OCI-M1 (cell line): ENCODE measurements at regions not wholly inside any gene's neighbourhood (a gene's known extent, or its start where the extent isn't known, plus 50 kb on each side); places are given as distances from the start of the nearest gene placed in this dataset.

Source experiments
- DNase-seq: peaks from one replicate; lab custom pipeline; 2025; lab: John Stamatoyannopoulos, UW

DNA sequence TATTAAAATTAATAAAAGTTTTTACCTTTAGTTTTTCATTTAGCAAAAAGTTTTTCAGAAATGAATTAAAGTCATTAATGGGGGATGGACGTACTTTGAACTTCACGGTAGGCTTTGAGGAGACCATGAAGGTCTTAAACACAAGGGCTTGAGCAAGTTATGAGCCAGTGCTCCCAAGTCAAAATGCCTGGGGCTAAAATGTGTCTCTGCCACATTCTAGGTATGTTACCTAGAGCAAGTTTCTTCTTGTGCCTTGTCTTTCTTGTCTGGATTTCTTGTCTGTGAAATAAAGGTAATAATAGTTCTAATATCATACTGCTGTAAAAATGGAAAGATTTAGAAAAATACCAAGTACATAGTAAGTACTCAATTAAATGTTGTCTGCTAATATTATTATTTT, 132.7 kb upstream of the USP15 start:
- no peak for DNase-seq

DNA sequence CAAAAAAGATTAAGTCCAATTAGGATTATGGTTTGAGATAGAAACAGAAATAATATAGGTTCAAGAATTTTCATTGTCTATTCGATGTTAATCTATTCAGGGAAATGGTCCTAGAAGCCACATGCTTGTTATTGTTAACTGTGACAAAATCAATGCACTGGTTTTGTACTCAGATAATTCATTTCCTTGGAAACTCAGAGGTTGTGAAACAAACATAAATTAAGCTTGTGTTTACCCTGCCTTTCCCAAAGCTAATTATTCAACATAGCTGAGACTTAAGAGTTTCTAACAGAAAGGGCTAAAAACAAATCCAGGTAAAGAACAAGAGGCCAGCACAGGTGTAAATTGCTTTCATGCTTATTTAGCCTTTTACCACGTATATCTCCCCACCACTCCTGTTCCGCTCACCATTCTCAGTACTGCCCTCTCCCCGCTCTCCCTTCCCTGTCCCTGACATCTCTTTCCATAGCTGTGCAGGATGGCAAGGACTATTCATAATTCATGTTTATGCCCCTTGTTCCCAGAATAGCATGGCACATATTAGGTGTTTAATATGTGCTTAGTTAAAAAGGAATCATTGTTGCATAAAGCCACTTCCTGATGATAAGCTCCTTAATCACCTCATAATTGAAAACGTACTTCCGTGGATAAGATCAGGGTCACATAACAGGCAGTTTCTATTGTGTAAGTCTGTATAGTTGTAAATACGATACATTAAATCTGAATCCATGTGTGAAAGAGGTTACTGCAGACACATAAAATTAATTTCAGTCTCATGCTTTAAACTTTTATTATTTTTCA, 131.8 kb upstream of the USP15 start:
- DNase-seq: no peak

DNA sequence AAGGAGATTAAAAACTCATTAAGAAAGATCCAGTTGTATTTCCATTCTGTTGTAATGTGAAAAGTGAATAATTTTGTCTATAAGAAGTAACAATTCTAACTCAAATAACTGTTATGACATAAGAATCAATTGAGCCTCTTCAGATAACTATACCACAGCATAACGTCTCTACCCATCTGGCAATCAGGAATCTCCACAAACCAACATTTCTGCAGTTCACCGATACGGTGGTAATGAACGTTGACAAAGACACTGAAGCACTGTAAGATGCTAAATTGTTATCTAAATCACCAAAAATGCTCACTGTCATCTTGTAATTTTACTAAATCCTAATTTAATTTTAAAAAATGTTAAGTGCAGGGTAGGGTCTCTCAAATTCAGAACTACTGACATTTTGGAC, 130.9 kb upstream of the USP15 start:
- peak; percentile 69 for DNase-seq

DNA sequence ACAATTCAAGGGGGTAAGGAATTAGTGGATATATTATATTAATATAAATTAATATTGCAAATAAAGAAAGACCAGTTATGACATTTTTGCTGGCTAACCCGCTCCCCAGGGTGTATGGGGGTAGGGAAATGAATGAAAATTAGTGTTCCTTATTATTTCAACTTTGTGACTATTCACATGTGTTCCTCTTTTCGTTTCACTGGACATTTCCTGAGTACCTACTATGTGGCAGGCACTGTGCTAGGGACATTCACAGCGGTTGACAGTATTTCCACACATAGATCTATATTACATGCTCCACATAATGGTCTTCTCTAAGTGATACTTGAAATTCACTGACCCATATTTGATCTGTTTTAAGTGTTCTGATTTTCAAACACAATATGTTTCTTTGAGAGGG, 129.8 kb upstream of the USP15 start:
- DNase-seq: no peak

DNA sequence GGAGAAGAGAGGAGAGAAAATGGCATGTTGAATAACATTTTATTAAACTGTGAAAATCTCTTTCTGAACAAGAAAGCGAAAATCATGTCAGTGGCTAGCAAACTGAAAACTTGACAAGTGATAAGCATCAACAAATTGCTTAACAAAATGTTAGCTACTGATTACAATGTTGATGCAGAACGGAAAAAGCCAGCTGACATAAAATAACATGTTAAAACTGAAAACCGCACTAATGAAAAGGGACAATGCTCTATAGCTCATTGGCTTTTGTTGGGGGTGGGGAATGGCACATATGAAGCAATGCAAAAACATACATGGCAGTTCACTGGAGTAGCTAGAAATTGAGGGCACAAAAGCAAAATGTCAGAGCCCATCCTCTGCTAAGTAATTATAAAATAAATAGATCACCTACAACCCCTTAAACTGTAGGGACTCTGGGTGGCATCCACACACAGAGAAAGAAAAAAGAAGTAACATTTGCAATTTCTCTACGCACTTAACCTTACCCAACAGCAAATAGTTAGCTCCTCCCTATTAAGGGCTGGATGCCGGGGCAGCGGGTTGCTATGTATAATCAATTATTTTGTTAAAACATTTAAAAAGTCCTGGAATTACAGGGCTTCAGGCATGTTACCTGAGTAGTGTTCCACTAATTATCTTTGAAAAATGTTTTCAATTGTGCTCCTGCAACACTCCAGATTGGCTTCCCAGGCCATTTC, 129.2 kb upstream of the USP15 start:
- peak; percentile 49 for DNase-seq

DNA sequence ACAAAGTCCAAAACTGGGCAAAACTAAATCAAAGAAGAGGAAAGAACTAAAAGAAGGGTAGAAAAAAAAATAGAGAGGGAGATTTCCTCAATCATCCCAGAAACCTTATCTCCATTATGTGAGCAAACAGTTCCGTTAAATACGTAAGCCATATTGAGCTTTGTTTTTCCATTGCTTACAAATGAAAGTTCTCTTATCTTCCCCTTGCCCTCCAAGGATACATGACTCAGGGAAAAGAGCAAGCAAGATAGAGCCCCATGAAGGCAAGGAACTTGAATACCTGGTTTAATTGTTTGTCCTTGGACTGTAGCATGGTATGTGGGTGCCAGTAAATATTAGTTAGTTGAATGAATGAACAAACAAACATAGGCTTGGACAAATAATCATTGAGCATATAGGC, 126.8 kb upstream of the USP15 start:
- DNase-seq: peak; percentile 47

DNA sequence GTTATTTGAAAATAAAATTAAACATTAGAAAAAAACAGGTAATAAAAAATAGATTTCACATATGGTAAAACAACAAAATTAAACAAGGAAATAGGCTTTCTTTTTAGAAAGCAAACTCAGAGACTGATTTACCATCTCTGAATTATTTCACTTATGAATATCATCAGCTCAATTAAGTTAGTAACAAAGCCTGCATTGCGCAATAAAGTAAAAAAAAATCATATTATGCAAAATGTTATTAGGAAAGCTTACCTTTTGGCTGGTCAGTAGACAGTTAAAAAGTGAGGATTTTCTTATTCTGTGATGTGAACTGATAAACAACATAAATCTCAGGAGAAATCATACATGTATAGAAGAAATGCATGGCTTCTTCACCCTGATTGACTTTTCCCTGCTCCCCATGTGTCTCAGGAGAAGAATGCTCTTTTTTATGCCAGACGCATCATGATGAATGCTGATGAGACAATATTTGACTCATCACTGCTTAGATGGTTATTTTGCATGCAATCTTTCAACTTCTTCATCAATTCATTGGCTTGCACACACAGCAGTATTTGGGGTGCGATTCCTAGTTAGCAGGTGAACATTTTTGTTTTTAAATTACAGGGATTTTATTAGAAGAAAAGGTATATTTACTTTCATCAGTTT, 124.5 kb upstream of the USP15 start:
- no peak for DNase-seq

DNA sequence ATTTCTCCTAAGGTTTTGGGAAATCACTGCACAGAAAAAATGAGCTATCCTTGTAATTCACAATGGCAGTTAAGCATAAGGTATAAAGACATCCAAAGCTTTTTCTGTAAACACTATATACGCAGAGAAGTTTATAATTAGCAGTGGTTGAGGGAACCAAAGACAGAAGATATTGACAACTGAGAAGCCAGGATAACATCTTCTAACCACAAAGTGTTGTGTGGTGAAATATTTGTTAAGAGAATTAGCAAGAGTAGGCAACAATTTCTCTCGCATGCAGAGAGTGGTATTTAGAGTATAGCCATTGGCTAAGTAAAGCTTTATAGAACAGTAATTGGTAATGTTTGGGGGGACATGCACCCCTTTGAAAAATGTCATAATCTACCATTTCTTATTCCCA, 123.7 kb upstream of the USP15 start:
- peak; percentile 19 for DNase-seq

DNA sequence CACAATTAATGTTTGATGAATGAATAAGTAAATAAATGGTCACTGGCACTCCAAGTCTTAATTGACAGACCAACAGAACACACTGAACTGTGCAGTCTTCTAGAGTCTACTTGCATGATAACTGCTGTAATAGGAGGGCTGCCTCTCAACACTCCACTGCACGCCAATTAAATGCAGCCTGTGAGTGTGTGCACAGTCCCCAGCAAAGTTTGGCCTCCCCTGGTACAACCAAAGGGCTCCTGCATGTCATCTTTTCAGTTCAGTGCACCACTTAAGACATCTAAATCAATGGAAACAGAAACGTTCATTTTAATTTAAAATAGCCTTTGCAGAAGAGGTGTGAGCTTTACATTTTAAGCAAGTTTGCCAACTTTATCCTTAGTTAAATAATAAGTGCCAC, 121.7 kb upstream of the USP15 start:
- no peak for DNase-seq

DNA sequence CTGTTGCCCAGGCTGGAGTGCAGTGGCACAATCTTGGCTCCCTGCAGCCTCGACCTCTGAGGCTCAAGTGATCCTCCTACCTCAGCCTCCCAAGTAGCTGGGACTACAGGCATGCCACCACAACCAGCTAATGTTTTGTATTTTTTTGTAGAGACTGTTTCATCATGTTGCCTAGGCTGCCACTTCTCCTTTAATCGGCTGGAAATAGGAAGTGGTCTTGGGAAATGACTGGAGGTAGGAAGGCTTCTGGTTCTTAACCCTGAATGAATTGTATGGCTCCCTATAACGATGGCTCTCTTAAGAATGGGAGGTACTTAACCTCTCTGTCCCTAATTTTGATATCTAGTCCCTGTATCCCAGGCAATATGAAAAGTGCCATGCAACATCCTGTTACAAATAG, 113.9 kb upstream of the USP15 start:
- DNase-seq: peak; percentile 23

DNA sequence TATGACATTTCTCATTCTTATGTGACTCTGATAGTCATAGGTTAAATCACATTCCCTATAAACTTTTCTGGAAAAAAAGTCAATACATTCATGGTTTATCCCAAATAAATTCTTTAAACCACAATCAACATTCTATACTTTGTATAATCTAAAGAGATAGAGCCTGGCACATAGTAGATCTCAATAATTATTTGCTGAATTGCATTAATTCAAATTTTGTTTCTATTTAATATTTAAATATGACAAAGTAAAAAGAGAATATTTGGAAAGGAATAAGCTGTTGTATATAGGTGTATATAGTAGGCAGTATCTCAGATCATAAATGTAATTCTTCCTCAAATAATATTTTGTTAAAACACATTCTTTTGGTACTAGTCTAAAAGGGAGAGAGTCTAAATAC, 102.2 kb upstream of the USP15 start:
- DNase-seq: no peak

DNA sequence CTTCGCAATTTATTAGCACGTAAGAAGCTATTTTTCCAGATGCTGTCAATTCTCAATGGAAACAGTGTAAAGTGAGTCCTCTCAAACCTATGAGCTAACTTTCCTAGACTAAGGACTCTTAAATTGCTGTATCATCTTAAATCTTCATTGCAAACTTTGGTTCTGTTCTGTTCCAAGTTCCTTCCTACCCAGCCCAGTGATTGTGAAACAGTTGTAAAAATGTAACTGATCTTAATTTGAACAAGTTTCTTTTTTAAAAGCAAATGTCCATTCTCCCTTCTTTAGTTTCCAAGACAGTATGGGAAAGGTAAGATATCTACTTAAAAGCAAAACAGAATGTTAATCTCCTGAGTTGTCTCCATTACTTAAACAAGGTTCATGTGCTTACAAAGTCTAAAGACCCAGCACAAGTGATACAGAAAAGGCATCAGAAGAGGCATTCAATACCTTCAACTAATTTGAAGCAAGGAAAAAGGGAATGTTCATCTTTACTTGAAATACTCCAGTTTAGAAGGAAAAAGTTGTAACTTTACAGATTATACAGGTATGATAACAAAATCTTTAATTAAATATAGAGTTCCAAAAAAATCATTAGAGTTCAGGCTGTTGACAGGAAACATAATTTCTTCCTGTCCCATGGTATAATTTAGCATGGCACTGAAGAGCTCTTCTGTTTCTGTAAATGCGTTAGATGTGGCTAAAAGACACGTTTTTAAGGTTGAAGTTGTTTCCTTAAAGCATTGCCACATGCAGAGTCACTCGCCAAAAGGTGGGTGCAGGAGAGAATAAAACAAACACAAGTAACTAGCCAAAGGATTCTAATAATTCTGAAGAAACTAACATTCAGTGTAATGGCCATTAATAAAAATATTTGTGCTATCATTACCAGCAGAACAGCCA, 101.5 kb upstream of the USP15 start:
- peak; percentile 6 for DNase-seq

DNA sequence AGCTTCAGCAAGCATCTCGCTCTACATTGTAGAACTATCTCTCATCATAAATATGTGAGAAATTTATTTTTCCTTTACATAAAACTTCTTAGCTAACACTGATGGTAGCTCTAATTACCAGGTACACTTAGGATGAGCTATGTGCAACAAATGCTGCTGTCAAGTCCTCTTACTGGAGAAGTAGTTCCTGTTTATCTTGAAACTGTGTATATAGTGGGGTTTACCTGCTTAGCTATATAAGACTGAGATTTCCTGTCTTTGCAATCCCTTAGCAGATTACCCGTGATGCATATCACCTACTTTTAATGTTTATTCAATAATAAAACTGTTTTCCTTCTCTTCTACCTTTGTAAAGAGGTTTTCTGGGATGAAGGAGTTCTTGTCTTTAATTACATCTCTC, 98.0 kb upstream of the USP15 start:
- DNase-seq: no peak

DNA sequence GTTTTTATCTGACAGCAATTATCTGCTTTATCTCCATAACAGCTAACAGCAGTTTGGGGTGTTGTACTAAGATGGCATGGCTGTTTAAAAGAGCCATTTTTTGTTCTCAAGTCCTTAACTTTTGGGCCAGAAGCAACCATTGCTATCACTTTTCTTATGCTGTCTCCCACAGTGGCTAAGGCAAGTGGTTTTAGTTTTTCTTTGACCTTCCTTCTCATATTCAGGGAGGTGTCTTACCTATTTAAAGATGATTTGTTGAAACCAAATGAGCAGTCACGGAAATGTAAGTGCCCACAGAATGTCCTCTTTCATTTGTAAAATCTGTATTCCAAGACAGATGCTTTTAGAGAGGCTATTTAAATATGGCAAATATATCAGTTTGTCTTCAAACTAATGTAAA, 96.8 kb upstream of the USP15 start:
- DNase-seq: no peak

DNA sequence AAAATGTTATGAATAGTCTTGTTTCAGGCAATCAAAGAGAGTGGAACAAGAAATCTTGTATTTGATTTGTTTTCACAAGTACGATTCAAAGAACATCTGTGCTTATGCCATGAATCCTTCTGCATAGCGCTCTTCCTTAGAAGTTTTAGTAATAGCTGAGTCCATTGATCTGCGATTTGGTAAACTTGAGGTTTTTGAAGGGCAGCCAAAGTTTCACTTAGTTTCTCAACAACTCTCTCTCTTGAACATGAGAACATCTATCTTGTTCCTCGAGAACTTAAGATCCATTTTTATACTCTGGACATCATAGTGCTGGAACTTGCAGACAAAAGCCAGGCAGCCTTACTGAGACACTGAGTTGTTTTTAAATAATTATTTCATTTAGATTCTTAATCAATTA, 96.2 kb upstream of the USP15 start:
- DNase-seq: no peak

DNA sequence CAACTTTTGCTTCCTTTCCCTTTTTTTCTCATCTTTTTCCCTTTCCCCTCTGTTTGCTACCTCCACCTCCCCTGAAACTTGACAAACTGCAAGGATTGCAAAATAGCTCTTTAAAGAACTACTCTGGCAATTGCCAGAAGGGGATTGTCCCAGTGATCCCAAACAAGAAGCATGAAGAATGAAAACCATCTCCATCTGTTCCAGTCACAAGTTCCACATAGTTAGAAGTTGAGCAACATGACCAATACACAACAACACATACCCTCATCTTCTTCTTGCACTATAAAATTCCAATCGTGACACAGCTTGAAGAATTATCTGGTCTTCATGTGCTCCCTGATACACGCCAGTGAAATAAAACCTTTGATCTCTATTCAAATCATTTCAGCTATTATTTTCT, 93.7 kb upstream of the USP15 start:
- no peak for DNase-seq

DNA sequence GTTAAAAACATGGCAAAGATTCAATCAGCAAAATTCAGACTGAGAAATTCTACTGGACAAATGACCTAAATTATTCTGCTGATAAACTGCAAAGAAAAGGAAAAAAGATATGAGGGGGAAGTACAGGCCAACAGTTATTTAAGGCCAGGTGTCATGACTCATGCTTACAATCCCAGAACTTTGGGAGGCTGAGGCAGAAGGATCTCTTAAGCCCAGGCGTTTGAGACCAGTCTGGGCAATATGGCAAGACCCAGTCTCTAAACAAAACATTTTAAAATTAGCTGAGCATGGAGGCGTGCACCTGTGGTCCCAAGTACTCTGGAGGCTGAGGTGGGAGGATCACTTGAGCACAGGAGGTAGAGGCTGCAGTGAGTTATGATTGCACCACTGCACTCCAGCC, 91.8 kb upstream of the USP15 start:
- DNase-seq: no peak

DNA sequence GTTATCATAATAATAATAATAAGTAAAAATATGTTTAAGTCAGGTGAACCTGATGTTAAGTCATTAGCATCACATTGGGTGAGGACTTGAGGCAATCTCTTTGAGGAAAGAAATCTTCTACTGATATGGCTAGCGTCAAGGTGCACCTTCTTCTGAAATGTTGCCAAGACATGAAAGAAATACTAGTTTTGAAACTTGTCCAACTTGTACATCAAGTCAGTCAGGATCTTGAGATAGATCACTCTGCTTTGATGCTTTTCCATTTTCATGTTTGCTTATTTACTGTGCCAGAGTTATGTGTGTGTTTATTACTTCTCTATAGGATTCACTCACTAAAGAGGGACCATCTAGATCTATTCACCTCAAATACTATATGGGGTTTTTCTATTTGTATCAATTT, 90.0 kb upstream of the USP15 start:
- DNase-seq: no peak

DNA sequence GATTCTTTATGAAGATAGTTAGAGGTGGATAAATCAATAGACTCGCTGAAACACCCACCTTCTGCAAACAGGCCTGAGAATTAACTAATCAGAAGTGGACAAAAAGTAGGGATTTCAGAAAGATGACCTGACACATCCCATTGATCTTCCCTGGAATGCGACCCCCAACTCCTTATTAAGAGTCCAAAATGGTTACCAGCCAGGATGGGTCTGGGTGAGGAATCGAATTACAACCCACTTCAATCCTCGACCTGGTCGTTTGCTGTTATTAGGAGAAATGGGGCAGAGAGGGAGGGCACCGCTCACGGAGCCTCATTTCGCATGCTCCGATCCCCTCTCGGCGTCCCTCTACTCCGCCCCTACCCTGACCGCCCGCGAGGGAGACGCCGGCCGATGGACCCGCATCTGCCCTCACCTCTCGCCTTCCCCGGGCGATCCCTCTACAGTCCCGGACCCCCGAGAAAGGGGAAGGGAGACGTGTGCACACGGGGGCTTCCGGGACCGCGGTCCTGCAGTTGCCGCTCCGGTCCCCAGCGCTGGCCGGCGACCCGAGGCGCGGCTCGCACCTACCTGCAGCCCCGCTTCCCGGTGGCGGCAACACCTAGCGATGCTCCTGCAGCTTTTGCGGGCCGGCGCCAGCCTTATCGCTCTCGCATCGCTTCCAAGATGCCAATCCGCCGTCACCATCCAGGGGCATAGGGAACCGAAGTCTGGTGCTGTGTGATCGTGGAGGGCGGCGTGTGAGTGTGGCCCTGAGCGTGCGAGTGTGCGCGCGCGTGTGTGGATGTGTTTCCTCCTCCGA, 69.3 kb upstream of the USP15 start:
- no peak for DNase-seq

DNA sequence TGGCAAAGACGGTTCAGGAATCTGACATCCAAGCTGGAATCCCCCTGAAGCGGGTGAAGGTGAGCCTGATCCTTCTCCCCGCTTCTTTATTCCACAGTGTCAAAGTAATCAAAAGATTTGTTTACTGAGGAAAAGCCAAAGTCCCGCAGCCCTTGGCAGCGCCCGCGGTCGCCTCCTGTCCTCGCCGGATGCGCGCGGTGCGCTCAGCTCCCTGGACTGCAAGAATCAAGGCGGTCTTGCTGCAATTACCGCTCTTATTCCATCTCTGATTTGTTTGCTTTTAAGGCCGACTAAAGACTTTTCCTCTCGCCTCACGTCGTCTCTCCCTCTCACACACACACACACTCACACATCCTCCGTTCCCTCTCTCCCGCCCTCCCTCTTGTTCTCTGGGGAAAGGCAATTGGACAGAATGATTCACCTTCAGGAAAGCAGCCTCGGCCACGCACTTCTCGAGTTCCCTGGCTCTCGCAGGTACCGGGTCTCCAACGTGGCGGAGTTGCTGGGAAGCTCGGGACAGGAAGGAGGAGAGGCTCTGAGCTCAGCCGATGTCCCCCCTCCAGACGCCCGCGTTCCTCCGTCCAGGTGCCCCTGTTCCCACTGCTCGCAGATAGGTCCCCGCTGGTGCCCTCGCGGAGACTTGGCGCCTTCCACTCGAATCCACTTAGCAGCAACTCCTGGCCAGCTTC, 68.6 kb upstream of the USP15 start:
- DNase-seq: no peak
